IgD-negative memory B cell (primary cell): ENCODE measurements at regions not wholly inside any gene's neighbourhood (a gene's known extent, or its start where the extent isn't known, plus 50 kb on each side); places are given as distances from the start of the nearest gene placed in this dataset.

ENCODE experiments used
- H3K27ac Mint-ChIP-seq, 3 donors: one replicate each; pipeline ENCODE4 v1.8.0; 2020 to 2022; ENCODE audit warnings: mild to moderate bottlenecking in 3 of 3, mixed read lengths in 3 of 3, moderate library complexity in 1 of 3
- H3K27me3 Mint-ChIP-seq: one replicate; pipeline ENCODE4 v1.8.0; 2021; ENCODE audit warnings: mixed read lengths
- H3K36me3 Mint-ChIP-seq: one replicate; pipeline ENCODE4 v1.8.0; 2020; ENCODE audit warnings: mild to moderate bottlenecking, mixed read lengths
- H3K4me1 Mint-ChIP-seq, 3 donors: one replicate each; pipeline ENCODE4 v1.8.0; 2020 to 2022; ENCODE audit warnings: mixed read lengths in 3 of 3, mild to moderate bottlenecking in 1 of 3
- H3K4me3 Mint-ChIP-seq, 4 donors: one replicate each; pipeline ENCODE4 v1.8.0; 2020 to 2022; ENCODE audit warnings: mild to moderate bottlenecking in 4 of 4, mixed read lengths in 4 of 4, moderate library complexity in 3 of 4
- H3K9me3 Mint-ChIP-seq, 3 donors: one replicate each; pipeline ENCODE4 v1.8.0; 2020 to 2021; ENCODE audit warnings: mixed read lengths in 3 of 3, mild to moderate bottlenecking in 1 of 3

- Mint-ChIP-seq H3K4me3 (no peak overlapping the region), H3K27ac (no peak overlapping the region), H3K4me1 (no peaks in the 10 kb centered on the region), H3K27me3 (peaks cover 9% of the 10 kb centered on the region), H3K9me3 (peaks cover 2 to 4% (median 3%) of the 10 kb centered on the region in 3 donors), H3K36me3 (no peaks in the 10 kb centered on the region)
These were observed 264.7 kb upstream of the KCNH8 start for GRCh38 chr3:18883571-18883970.

DNA sequence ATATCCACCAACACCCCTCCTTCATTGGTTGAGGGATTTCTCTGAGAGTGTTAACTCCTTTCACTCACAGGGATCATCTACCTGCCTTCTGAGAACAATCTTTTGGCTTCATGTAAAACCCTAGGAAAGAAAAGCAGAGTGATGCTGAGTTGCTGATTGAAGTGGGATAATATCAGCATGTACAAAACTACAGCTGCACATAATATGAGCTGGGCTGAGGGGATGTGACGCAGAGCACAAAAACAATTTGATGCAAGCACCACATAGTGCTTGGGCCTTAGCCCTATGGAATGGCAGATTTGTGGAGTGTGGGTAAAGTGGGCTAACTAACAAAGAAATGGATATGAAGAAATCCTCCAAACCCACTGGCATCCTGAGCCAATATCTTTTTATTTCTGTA is 267.6 kb upstream of the KCNH8 start:
- H3K4me3 Mint-ChIP-seq = no peak overlapping the region
- no peak overlapping the region for H3K27ac Mint-ChIP-seq
- H3K36me3 Mint-ChIP-seq = no peaks in the 10 kb centered on the region
- peaks cover 4% of the 10 kb centered on the region for H3K27me3 Mint-ChIP-seq
- H3K4me1 Mint-ChIP-seq = no peaks in the 10 kb centered on the region
- H3K9me3 Mint-ChIP-seq = peaks cover 0 to 4% (median 2%) of the 10 kb centered on the region in 3 donors

GRCh38 chr3:18872466-18872865 is 275.8 kb upstream of the KCNH8 start:
- no peaks in the 10 kb centered on the region for H3K9me3 Mint-ChIP-seq
- H3K36me3 Mint-ChIP-seq = no peaks in the 10 kb centered on the region
- no peak overlapping the region for H3K27ac Mint-ChIP-seq
- H3K4me1 Mint-ChIP-seq = no peaks in the 10 kb centered on the region
- no peak overlapping the region for H3K4me3 Mint-ChIP-seq
- H3K27me3 Mint-ChIP-seq = peaks cover 4% of the 10 kb centered on the region

- H3K27me3 Mint-ChIP-seq = peaks cover 4% of the 10 kb centered on the region
- H3K36me3 Mint-ChIP-seq = no peaks in the 10 kb centered on the region
- no peaks in the 10 kb centered on the region for H3K9me3 Mint-ChIP-seq
- no peaks in the 10 kb centered on the region for H3K4me1 Mint-ChIP-seq
- no peak overlapping the region for H3K4me3 Mint-ChIP-seq
- no peak overlapping the region for H3K27ac Mint-ChIP-seq
These were observed 277.7 kb upstream of the KCNH8 start for GRCh38 chr3:18870642-18871041.

- peaks cover 4% of the 10 kb centered on the region for H3K27me3 Mint-ChIP-seq
- no peak overlapping the region for H3K27ac Mint-ChIP-seq
- H3K36me3 Mint-ChIP-seq = no peaks in the 10 kb centered on the region
- H3K9me3 Mint-ChIP-seq = no peaks in the 10 kb centered on the region
- H3K4me1 Mint-ChIP-seq = no peaks in the 10 kb centered on the region
- no peak overlapping the region for H3K4me3 Mint-ChIP-seq
These were observed 278.2 kb upstream of the KCNH8 start for GRCh38 chr3:18870074-18870640.

DNA sequence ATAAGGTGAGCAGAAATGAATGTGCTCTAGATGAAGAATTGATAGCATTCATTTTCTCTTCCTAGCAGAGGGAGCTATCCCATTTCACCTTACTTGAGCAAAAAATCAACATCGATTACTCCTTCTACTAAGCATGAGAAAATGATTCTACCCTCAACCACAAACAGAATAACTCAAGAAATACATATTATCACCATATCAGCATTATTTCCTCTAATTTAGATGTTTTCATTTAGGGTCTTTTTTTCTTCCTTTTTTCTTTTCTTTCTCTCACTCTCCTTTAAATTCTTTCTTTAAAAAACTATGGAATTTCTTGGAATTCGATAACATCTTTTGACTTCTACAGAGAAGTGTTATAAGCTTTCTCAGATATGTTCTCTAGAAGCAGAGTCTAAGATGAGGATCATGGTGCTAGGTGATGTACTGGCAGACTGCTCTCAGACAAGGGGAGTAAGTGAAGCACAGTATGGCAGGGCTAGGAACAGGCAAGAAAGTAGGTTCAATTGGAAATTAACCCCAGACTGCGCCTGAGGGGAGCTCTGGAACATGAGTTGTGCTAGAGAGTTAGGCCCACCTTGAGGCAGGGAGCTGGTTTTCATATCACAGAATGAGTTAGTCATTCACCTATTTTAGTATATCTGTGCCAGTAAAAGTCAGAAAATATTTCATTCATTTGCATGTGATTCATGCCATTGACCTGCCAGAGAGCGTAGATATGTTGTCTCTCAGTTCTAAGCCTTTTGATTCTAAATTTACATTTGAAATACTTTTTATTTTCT is 279.2 kb upstream of the KCNH8 start:
- Mint-ChIP-seq H3K4me1 (no peaks in the 10 kb centered on the region), H3K9me3 (no peaks in the 10 kb centered on the region), H3K27me3 (peaks cover 4% of the 10 kb centered on the region), H3K27ac (no peak overlapping the region), H3K36me3 (no peaks in the 10 kb centered on the region), H3K4me3 (no peak overlapping the region)

DNA sequence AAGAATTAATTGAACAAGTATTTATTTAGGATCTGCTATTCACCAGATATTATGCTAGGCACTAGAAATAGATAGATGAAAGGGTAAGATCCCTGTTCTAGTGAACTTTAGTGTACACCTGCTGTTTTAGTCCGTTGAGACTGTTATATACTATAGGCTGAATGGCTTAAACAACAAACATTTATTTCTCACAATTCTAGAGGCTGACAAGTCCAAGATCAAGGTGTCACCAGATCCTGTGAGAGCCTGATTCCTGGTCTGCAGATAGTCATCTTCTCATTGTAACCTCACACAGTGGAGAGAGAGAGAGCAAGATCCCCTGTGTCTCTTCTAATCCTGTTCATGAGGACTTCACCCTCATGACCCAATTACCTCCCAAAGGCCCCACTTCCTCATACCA is 281.4 kb upstream of the KCNH8 start:
- Mint-ChIP-seq H3K27ac (no peak overlapping the region), H3K4me3 (no peak overlapping the region), H3K27me3 (peaks cover 1% of the 10 kb centered on the region), H3K9me3 (no peaks in the 10 kb centered on the region), H3K4me1 (no peaks in the 10 kb centered on the region), H3K36me3 (no peaks in the 10 kb centered on the region)

DNA sequence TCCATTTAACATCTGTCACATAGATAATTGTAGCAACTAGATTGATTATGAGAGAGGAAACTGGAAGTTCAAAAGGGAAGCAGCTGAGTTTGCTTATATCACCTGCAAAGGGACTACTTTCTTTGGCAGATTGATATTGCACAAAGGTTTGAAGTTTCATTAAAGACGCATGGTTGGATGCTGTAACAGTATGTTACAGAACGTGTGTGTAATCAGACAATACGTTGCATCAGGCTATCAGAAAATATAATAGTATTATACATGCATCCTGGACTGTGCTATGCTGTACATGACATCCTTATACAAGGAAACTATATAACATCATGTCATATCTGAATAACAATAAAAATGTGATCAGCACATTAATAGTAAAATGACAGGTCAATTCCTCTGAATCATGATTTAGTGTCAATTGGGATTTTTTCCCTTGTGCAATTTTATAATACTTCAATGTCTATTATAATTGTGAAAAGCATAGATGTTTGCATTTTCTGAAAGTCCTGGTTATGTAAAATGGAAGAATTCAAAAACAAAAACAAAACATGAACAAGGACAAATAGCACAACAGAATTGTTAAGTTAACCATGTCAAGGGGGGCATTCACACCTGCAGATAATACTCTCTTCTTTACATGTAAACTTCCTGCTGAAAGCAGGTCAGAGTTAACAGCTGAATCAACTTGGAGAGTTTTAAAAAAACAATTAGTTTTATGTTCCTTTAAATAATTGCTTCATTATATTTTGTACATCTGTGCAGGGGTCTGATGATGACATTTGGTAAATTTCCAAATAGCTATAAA is 283.2 kb upstream of the KCNH8 start:
- no peak overlapping the region for H3K4me3 Mint-ChIP-seq
- peaks cover 1% of the 10 kb centered on the region for H3K27me3 Mint-ChIP-seq
- H3K27ac Mint-ChIP-seq = no peak overlapping the region
- H3K4me1 Mint-ChIP-seq = no peaks in the 10 kb centered on the region
- H3K36me3 Mint-ChIP-seq = no peaks in the 10 kb centered on the region
- no peaks in the 10 kb centered on the region for H3K9me3 Mint-ChIP-seq

DNA sequence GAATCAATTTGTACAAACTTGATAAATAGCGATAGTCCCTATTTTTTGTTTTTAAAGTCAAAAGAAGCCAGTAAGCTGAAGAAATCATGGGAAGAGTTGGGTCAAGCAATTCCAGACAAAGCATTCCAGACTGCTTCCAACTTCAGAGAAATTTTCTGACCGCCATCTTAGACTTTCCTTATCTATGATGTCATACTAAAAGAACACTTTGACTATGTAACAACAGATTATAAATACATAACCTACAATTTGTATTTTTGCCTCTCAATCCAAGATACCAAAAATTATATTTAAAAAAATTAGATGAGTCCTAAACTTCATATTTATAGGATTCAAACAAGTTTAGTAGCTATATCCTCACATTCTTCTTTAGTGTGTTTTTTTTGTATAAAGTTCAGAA is 286.2 kb upstream of the KCNH8 start:
- Mint-ChIP-seq H3K4me3 (no peak overlapping the region), H3K36me3 (no peaks in the 10 kb centered on the region), H3K27me3 (peaks cover 1% of the 10 kb centered on the region), H3K4me1 (no peaks in the 10 kb centered on the region), H3K9me3 (no peaks in the 10 kb centered on the region), H3K27ac (no peak overlapping the region)

DNA sequence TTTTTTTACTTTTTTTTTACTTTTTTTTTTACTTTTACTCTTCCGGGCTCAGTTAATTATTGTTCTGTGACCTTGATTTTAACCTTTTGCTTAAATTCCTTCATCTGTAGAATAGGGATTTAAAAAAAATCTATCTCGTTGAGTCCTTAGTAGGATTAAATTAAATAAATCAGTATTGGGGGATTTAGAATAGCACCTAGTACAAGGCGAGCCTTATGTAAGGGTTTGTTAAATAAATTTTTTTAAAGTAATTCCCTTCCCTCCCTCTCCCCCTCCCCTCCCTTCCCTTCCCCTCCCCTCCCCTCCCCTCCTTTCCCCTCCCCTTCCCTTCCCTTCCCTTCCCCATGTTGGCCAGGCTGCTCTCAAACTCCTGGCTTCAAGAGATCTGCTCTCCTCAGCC is 287.2 kb upstream of the KCNH8 start:
- no peaks in the 10 kb centered on the region for H3K9me3 Mint-ChIP-seq
- H3K27ac Mint-ChIP-seq = no peak overlapping the region
- H3K36me3 Mint-ChIP-seq = no peaks in the 10 kb centered on the region

DNA sequence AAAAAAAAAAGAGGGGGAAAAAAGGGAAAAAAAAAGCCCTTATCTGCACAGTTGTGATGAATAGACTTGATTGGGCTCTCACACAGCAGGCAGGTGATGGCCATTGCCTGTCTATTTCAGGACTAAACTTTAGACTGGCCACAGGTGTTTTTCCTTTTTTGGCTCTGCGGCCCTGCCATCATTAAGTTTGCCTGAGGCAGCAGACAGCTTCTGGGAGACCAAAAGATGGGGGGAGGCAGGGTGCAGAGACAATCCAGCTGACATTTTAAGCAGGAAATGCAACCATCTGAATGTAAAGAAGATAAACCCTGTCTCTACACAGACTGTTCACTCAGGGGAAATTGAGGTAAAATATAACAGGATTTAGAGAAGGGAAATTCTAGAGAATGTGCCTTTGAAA is 295.0 kb upstream of the KCNH8 start:
- no peaks in the 10 kb centered on the region for H3K4me1 Mint-ChIP-seq
- peaks cover 2% of the 10 kb centered on the region for H3K27me3 Mint-ChIP-seq
- H3K27ac Mint-ChIP-seq = no peak overlapping the region
- H3K4me3 Mint-ChIP-seq = no peak overlapping the region
- H3K9me3 Mint-ChIP-seq = no peaks in the 10 kb centered on the region
- no peaks in the 10 kb centered on the region for H3K36me3 Mint-ChIP-seq

More for the DNA sequence above, 287.2 kb upstream of the KCNH8 start:
- Mint-ChIP-seq H3K4me1 (no peaks in the 10 kb centered on the region), H3K4me3 (no peak overlapping the region), H3K27me3 (peaks cover 1% of the 10 kb centered on the region)

- H3K9me3 Mint-ChIP-seq = no peaks in the 10 kb centered on the region
- H3K36me3 Mint-ChIP-seq = no peaks in the 10 kb centered on the region
- H3K27me3 Mint-ChIP-seq = peaks cover 2% of the 10 kb centered on the region
- H3K27ac Mint-ChIP-seq = no peak overlapping the region
- no peak overlapping the region for H3K4me3 Mint-ChIP-seq
- H3K4me1 Mint-ChIP-seq = peaks cover 5 to 16% (median 7%) of the 10 kb centered on the region in 3 donors
These were observed 300.6 kb upstream of the KCNH8 start for GRCh38 chr3:18847583-18848197.

- H3K27me3 Mint-ChIP-seq = no peaks in the 10 kb centered on the region
- no peak overlapping the region for H3K27ac Mint-ChIP-seq
- no peak overlapping the region for H3K4me3 Mint-ChIP-seq
- no peaks in the 10 kb centered on the region for H3K9me3 Mint-ChIP-seq
- H3K4me1 Mint-ChIP-seq = peaks cover 5 to 16% (median 7%) of the 10 kb centered on the region in 3 donors
- no peaks in the 10 kb centered on the region for H3K36me3 Mint-ChIP-seq
These were observed 304.3 kb upstream of the KCNH8 start for GRCh38 chr3:18843983-18844382.

- Mint-ChIP-seq H3K36me3 (no peaks in the 10 kb centered on the region), H3K27ac (no peak overlapping the region), H3K4me3 (no peak overlapping the region), H3K4me1 (peaks cover 5 to 16% (median 7%) of the 10 kb centered on the region in 3 donors), H3K27me3 (no peaks in the 10 kb centered on the region), H3K9me3 (no peaks in the 10 kb centered on the region)
These were observed 305.1 kb upstream of the KCNH8 start for GRCh38 chr3:18843188-18843587.
